Stimulated activated CD8-positive, alpha-beta memory T cell treated with anti-CD3 and anti-CD28 coated beads, Interleukin-4, amount 100 ng/mL, for 48 hours (primary cell): ENCODE measurements at regions not wholly inside any gene's neighbourhood (a gene's known extent, or its start where the extent isn't known, plus 50 kb on each side); places are given as distances from the start of the nearest gene placed in this dataset.
"Not testable (repeated sequence)": the region's sequence is repeated elsewhere in the genome, so short reads cannot be mapped to it uniquely, and the experiment has no call there.

Experiments used
- DNase-seq: peaks from one replicate; pipeline ENCODE4 v3.0.0-alpha.2; 2020

DNA sequence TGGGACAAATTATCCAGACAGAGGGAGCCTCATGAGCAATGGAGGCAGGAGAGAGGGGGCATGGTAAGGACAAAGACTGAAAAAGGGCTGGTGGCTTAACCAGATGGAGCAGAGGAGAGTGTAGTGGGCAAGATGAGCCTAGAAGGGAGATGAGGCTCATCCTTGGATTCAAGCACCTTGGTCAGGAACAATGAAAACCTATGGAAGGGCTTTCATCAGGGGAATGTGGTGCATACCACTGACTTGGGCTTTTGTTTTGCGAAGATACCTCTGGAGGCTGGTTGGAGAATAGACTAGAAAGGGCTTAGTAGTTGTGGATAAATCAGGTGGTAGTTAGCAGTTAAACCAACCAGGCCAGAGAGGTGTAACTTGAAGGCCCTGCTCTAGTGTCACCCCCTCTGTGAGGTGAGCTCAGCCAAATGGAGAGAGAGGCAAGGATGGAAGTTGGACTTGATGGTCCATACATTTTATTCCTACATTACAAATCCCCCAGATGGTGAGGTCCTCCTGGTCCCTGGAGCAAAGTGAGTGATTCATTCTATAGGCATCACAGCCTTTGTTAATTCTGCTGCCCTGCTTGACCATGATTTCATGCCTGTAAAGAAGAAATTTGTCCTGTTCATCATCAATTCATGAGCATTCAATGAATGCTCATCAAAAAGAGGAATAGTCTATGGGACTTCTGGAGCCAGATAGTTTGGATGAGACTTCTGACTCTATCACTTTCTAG, 264.8 kb upstream of the IGFBP7 start:
- no peak for DNase-seq

- DNase-seq = no peak
Measured at GRCh38 chr4:57373991-57374390, 263.8 kb upstream of the IGFBP7 start.

DNA sequence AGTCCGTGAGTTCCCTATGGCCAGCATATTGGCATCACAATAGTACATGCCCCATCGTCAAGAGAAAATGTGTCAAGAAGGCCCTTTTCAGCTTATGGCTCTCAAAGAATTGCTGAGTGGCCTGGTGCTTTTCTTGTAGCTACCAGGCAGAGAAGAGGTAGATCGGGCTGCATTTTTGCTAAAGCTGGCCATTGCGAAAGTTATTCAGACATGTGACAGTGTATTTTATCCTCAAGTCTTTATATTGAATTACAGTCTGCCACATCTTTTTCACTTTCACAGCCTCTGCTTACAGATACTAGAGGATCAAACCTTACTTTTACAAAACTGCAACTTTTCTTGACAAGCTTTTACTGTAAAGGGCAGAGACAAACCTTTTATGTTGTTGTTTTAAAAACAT, 261.5 kb upstream of the IGFBP7 start:
- no peak for DNase-seq

DNA sequence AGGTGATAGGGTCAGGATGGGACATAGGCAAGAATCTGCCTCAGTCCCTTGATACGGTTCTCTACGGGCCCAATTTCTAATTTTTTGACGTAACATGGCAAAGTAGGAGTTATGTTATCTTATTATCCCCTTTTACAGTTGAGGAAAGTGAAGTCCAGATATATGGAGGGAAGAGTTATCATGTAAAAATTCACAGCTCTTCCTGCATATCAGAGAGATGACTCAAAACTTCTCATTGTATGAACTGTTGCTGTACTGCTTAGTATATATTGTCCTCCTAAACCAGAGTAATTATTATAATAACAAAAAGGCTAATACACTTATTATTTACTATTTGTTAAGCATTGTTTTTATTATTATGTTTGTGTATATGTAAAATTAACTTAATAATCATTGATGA, 260.5 kb upstream of the IGFBP7 start:
- DNase-seq = no peak

GRCh38 chr4:57369446-57369845, 259.3 kb upstream of the IGFBP7 start:
- DNase-seq = no peak

DNA sequence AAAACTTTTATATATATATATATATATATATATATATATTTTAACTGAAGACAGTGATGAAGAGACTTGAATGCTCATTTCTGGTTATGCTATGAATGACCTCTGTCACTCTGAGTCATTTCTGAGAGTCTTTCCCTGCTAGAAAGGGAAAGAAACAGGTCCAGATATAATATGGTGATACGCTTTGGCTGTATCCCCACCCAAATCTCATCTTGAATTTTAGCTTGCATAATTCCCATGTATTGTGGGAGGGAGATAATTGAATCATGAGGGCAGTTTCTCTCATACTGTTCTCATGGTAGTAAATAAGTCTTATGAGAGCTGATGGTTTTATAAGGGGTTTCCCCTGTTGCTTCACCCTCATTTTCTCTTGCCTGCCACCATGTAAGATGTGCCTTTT, 254.1 kb upstream of the IGFBP7 start:
- no peak for DNase-seq

- no peak for DNase-seq
Measured at GRCh38 chr4:57363346-57363745, 253.2 kb upstream of the IGFBP7 start.

GRCh38 chr4:57360681-57361080, 250.5 kb upstream of the IGFBP7 start:
- no peak for DNase-seq

DNA sequence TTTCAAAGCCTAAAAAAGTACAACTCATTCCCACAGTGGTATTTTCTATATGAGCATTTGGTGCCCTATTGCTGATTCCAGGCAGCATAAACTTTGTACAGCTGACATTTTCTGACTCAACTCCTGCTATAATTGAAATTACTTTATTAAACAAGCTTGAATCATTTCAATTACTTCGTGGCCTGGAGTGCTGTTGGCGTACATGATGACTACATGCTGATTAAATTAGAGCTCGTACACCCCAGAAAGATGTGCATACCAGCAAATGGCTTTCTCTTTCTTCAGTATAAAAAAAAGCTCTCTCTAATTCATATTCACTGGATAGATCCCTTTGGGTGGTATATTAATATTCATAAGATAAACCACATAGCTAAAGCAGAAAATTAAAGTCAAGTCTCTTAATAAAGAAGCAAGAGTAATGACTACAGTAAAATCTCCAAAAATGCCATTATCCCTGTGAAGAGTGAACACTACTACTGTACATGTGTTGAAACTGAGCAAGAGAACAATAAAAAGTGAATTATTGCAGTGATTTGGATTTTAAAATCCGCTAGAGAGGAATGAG, 245.0 kb upstream of the IGFBP7 start:
- DNase-seq = no peak

GRCh38 chr4:57351731-57352130, 241.5 kb upstream of the IGFBP7 start:
- no peak for DNase-seq

DNA sequence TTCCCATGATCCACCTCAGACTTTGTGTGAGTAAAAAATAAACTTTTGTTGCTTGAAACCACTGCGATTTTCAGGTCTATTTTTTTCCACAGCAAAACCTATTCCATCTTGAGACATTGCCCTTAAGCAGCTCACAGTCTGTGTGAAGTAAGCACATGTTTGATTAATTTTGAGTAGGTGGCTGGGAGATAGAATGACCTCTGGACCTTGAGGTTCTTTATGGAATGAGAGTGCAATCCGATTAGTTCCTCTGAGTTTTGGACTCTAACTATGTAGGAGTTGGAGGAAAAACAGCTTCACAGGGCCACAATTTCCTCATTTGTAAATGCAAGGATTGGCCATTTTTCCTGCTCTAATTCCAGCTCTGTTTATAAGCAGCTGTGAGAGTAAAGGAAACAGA, 234.1 kb upstream of the IGFBP7 start:
- DNase-seq = no peak

DNA sequence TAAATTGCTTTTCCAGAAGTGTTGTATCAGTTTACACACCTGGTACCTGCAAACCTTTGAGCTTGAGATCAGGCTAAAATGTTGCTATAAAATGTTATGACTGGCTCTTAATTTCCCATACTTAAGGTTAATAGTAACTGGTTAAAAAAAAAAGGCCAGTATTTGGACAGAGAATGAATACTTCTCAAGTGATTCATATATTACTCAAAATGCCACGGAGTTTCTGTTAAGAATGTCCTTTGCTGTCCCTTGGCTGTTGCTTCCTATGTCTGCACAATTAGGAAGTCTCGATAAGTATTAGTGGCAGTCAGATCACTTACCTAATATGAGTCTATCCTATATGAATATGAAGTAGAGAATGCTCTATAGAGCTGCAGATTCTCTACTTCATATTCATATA, 232.2 kb upstream of the IGFBP7 start:
- DNase-seq = no peak

DNA sequence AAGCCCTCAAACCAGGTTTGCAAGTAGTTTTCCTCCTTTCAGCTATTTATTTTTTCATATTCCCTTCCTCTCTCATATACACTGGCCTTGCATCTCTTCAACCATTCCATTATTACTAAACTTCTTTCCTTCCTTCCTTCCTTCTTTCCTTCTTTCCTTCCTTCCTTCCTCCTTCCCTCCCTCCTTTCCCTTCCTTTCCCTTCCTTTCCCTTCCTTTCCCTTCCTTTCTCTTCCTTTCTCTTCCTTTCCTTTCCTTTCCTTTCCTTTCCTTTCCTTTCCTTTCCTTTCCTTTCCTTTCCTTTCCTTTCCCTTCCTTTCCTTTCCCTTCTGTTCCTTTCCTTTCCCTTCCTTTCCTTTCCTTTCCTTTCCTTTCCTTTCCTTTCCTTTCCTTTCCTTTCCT, 228.7 kb upstream of the IGFBP7 start:
- not testable (repeated sequence) for DNase-seq

- DNase-seq = no peak
Measured at GRCh38 chr4:57333684-57334083, 223.5 kb upstream of the IGFBP7 start.

GRCh38 chr4:57331959-57332358, 221.8 kb upstream of the IGFBP7 start:
- no peak for DNase-seq

GRCh38 chr4:57329279-57329678, 219.1 kb upstream of the IGFBP7 start:
- DNase-seq = no peak

DNA sequence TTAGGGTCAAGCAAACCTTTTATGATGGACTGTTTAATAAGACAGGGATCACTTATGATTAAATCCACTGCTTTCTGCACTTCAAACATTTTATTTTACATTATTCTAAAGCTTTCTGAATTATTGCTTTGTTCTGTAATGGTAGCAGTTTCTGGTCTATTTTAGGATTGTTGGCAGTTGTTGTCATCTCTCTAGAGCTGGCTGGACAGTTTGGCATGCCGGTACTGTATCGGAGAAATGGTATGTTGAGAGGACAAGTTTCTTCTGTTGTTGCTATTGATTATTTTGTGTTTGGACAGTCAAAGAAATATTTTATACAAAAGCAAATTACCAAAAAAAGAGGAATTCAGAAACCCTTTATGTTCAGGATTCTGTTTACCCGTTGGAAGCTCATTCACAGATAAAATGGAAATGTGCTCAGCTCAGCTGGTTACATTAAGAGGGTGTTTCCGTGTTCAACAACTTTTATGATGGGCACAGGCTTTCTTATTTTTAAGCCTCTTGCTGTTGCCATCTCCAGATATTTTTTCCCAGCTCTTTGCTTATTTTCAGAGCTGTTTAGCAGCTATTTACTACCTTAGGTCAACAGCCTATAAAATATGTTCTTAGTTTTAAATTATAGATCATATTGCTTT, 214.6 kb upstream of the IGFBP7 start:
- no peak for DNase-seq

DNA sequence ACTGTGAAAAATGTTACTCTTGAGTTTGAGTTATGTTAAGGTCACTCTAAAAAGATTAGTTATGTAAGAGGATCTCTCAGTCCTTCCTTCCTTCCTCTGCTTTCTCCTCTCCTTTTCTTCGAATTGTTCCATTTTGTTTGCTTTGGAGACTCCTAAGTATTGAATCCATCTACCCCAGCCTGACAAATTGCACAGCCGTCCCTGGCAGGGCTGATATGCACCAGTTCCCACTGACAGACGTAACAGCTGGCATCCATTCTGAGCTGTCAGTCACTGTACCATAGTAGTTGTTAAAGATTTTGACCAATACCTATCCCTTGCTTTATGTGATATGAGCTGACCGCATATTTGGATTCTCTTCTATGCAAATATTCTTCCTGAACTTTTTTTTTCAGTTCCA, 210.7 kb upstream of the IGFBP7 start:
- no peak for DNase-seq

DNA sequence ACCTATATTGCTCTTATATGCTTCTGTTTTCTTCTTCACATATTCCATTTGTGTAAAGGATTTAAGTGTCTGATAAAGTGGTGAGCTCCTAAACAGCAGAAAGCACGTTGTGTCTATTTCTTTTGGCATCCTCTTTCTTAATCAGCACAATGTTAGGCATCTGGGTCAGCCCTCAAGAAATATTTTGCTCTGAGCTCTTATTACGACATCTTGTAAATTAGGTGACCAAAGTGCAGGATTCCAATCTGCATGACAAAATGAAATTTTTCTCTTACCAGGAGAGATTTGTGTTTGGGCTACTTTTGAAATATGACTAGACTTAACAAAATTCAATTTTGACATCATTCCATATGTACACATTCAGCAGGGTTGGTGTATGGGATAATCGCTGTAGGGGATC, 210.0 kb upstream of the IGFBP7 start:
- no peak for DNase-seq

DNA sequence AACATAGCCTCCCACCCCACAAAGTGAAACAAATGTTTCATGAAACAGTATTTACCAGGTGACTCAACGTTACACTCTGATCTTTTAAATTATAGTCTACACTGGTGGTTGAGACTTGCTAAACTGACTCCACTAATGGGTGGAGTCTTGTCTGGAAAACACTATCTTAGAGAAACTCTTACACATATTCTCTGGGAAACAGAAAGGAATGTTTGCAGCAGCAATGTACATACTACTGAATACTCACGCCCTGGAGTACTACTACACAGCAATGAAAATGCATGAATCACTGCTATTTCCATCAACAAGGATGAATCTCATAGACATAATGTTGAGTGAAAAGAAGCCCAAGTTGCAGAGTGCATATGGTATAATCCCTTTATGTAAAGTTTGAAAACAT, 208.5 kb upstream of the IGFBP7 start:
- no peak for DNase-seq

- DNase-seq = no peak
Measured at GRCh38 chr4:57314636-57315035, 204.5 kb upstream of the IGFBP7 start.

- DNase-seq = no peak
Measured at GRCh38 chr4:57312296-57312695, 202.1 kb upstream of the IGFBP7 start.

DNA sequence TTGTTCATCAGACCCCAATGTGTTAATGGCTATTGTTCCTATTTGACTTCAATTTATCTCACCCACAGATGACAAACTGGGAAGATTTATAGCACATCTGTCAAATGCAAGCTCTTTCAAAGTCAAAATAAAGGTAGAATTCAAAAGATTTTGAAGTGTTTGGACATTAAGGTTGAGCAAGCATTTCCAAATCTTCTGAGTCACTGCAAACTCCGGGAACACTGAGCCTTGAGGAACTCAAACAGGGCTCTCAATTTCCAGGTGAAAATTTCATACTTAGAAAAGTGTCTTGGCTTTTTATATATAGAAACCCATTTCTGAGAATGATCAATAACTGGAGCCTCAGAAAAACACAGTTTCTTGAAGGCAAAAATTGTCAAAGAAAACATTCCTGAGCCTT, 199.5 kb upstream of the IGFBP7 start:
- no peak for DNase-seq

DNA sequence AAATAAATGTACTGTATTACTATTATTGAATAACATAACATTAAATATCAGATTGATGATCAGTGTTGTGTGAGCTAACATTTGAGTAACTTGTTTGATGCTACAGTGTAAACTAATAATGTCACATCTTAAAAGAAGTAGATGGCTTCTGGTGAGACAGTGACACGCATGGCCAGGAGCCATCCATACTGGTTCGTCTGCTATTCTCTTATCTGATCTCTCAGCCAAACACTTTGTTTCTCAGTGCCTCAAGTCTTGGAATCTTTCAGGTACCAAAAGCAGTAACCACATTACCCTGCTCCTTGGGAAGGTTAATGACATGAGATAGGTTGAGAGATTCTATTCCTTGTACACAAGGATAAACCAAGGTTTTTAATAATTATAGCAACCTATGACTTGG, 198.1 kb upstream of the IGFBP7 start:
- no peak for DNase-seq

DNA sequence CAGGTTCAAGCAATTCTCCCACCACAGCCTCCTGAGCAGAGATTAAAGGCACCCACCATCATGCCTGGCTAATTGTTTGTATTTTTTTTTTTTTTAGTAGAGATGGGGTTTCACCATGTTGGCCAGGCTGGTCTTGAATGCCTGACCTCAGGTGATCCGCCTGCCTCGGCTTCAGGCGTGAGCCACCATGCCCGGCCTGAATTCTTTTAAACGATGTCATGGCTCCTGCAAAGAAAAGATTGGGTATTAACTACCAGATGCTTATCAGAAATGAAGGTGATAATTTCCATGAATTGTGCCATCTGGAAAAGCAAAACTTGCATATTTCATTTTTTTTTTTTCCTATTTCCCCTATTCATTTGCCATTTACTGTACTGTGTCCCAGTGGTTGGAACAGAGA, 195.7 kb upstream of the IGFBP7 start:
- no peak for DNase-seq
